HG02973 (cell line): ENCODE measurements at regions not wholly inside any gene's neighbourhood (a gene's known extent, or its start where the extent isn't known, plus 50 kb on each side); places are given as distances from the start of the nearest gene placed in this dataset.

ENCODE experiments used
- ATAC-seq: cut with Tn5 transposase; IDR thresholded peaks from one replicate; pipeline ENCODE4 v1.9.1; 2021; ENCODE audit warnings: moderate library complexity; ENCODE audit not compliant: unreplicated experiment

GRCh38 chr9:87236546-87236945 is 261.1 kb upstream of the DAPK1 start:
- no peak for ATAC-seq

- ATAC-seq, result no peak
These were observed 260.3 kb upstream of the DAPK1 start for GRCh38 chr9:87237336-87237735.

- ATAC-seq, result no peak
These were observed 259.1 kb upstream of the DAPK1 start for GRCh38 chr9:87238545-87238944.

- no peak for ATAC-seq
These were observed 258.4 kb upstream of the DAPK1 start for GRCh38 chr9:87239312-87239711.

- no peak for ATAC-seq
These were observed 254.1 kb upstream of the DAPK1 start for GRCh38 chr9:87243602-87244001.

GRCh38 chr9:87245271-87245670 is 252.4 kb upstream of the DAPK1 start:
- ATAC-seq, result no peak

- ATAC-seq, result no peak
These were observed 250.6 kb upstream of the DAPK1 start for GRCh38 chr9:87247097-87247496.

GRCh38 chr9:87249029-87249428 is 248.6 kb upstream of the DAPK1 start:
- no peak for ATAC-seq

- ATAC-seq, result no peak
These were observed 247.5 kb upstream of the DAPK1 start for GRCh38 chr9:87250205-87250604.

GRCh38 chr9:87255431-87256155 is 242.1 kb upstream of the DAPK1 start:
- ATAC-seq, result no peak

- no peak for ATAC-seq
These were observed 240.7 kb upstream of the DAPK1 start for GRCh38 chr9:87256973-87257372.

GRCh38 chr9:87259543-87260518 is 237.8 kb upstream of the DAPK1 start:
- ATAC-seq, result no peak

GRCh38 chr9:87263291-87263690 is 234.4 kb upstream of the DAPK1 start:
- ATAC-seq, result no peak

GRCh38 chr9:87266697-87267096 is 231.0 kb upstream of the DAPK1 start:
- no peak for ATAC-seq

- ATAC-seq, result no peak
These were observed 230.2 kb upstream of the DAPK1 start for GRCh38 chr9:87267251-87268070.

GRCh38 chr9:87269296-87270176 is 228.1 kb upstream of the DAPK1 start:
- no peak for ATAC-seq

- no peak for ATAC-seq
These were observed 227.3 kb upstream of the DAPK1 start for GRCh38 chr9:87270221-87270847.

GRCh38 chr9:87270848-87271234 is 226.8 kb upstream of the DAPK1 start:
- no peak for ATAC-seq

- ATAC-seq, result no peak
These were observed 225.8 kb upstream of the DAPK1 start for GRCh38 chr9:87271696-87272477.
